Muscle of leg (tissue), 3 donors: ENCODE measurements at regions not wholly inside any gene's neighbourhood (a gene's known extent, or its start where the extent isn't known, plus 50 kb on each side); places are given as distances from the start of the nearest gene placed in this dataset.
A peak's percentile ranks its signal among the peaks of the same experiment; 100 is the strongest.

Source experiments
- DNase-seq: peaks from one replicate; pipeline ENCODE4 v3.0.0; 2013
- H3K27ac ChIP-seq: one replicate; pipeline ENCODE4 v1.5.1; 2013; ENCODE audit warnings: mild to moderate bottlenecking, low read length, control low read depth
- H3K27me3 ChIP-seq: one replicate; pipeline ENCODE4 v1.6.1; 2013; ENCODE audit warnings: low read length; ENCODE audit not compliant: control insufficient read depth, insufficient read depth
- H3K36me3 ChIP-seq: one replicate; pipeline ENCODE4 v1.6.1; 2013; ENCODE audit warnings: low read length; ENCODE audit not compliant: control insufficient read depth, insufficient read depth
- H3K4me1 ChIP-seq: one replicate; pipeline ENCODE4 v1.6.1; 2013; ENCODE audit warnings: low read length; ENCODE audit not compliant: control insufficient read depth, insufficient read depth
- H3K4me3 ChIP-seq: one replicate; pipeline ENCODE4 v1.5.1; 2013; ENCODE audit warnings: low read length, control low read depth
- H3K9me3 ChIP-seq: replicated peaks from 2 replicates; pipeline ENCODE4 v1.6.1; 2013; ENCODE audit warnings: low read depth, low read length; ENCODE audit not compliant: control insufficient read depth
- WGBS: methylation state at CpG from one replicate; pipeline ENCODE4 v1.1.5; 2013; ENCODE audit warnings: missing lambda C conversion rate; ENCODE audit not compliant: insufficient coverage; 5-methylcytosine and 5-hydroxymethylcytosine counted together

DNA sequence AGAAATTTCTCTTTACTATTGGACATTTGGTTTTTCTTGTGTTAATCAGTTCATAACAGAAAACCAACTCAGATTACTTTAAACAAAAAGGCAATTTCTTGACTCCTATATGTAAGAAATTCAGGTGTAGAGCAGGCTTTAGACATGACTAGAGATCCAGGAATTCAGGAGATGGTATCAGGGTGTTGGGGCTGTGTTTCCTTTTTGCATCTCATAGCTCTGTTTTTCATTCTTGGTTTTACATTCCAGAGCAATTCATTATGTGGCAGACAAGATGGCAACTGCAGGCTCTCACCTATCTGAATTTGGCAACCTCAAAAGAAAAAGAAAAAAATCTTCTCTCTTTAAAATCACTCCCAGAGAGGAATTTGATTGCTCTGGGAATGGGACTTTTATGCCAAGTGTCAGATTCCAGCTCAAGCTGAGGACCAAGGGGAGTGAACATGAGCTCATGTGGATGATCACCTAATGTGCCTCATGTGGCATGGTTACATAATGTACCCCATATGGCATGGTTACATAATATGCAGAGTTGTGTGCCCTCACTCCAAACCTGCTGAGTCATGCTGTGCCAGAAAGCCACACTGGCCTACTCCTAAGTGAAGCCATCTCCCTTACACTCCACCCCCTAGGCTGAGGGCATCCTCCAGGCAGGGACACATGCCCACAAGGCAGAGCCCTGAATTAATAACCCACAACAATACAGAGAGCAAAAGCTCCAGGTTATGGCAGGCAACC is 282.7 kb downstream of the MBD2 start:
- Histone ChIP-seq H3K4me3 (no peak overlapping the region), H3K9me3 (peaks cover 21% of the 10 kb centered on the region), H3K36me3 (no peaks in the 10 kb centered on the region), H3K27ac (no peak overlapping the region), H3K27me3 (no peaks in the 10 kb centered on the region), H3K4me1 (no peaks in the 10 kb centered on the region)
- DNase-seq, result no peak

- Histone ChIP-seq H3K27me3 (no peaks in the 10 kb centered on the region), H3K27ac (no peak overlapping the region), H3K36me3 (no peaks in the 10 kb centered on the region), H3K4me1 (no peaks in the 10 kb centered on the region), H3K9me3 (peaks cover 2% of the 10 kb centered on the region), H3K4me3 (no peak overlapping the region)
- DNase-seq, result no peak
- 89% methylated on average over 2 of the region's 3 CpGs for WGBS
These were observed 287.4 kb downstream of the MBD2 start for GRCh38 chr18:53937037-53937436.

- Histone ChIP-seq H3K27ac (no peak overlapping the region), H3K4me3 (no peak overlapping the region), H3K36me3 (no peaks in the 10 kb centered on the region), H3K9me3 (no peaks in the 10 kb centered on the region), H3K4me1 (no peaks in the 10 kb centered on the region), H3K27me3 (no peaks in the 10 kb centered on the region)
- whole genome bisulfite sequencing, result no CpG with 5 or more reads among the region's 2 CpGs
- no peak for DNase-seq
These were observed 288.7 kb downstream of the MBD2 start for GRCh38 chr18:53935803-53936202.

DNA sequence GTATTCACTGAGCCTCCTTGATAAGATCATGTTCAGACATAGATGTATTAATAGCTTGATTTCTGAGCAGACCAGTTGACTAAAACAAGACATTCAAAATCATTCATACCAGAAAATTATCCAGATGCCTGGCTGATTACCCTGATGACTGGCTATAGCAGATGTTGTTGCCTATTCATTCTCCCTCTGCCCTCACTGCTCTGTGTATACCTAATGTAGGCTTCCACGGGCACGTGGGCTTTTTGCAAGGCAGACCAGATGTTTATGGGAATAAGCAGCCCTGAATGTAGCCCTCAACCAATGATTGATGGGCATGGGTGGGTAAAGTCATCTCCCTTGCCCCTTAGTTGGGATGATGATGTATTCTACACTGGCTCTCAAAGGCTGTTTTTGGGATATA is 289.1 kb downstream of the MBD2 start:
- H3K36me3 ChIP-seq, result no peaks in the 10 kb centered on the region
- no peak overlapping the region for H3K27ac ChIP-seq
- DNase-seq, result no peak
- H3K4me3 ChIP-seq, result no peak overlapping the region
- H3K4me1 ChIP-seq, result no peaks in the 10 kb centered on the region
- 100% methylated on average over 1 of the region's 2 CpGs for WGBS
- no peaks in the 10 kb centered on the region for H3K9me3 ChIP-seq
- no peaks in the 10 kb centered on the region for H3K27me3 ChIP-seq

- WGBS, result 92% methylated on average over 21 of the region's 25 CpGs
- Histone ChIP-seq H3K27ac (no peak overlapping the region), H3K4me3 (no peak overlapping the region), H3K4me1 (no peaks in the 10 kb centered on the region), H3K27me3 (no peaks in the 10 kb centered on the region), H3K9me3 (no peaks in the 10 kb centered on the region), H3K36me3 (no peaks in the 10 kb centered on the region)
- DNase-seq, result no peak
These were observed 304.0 kb downstream of the MBD2 start for GRCh38 chr18:53920312-53921075.

DNA sequence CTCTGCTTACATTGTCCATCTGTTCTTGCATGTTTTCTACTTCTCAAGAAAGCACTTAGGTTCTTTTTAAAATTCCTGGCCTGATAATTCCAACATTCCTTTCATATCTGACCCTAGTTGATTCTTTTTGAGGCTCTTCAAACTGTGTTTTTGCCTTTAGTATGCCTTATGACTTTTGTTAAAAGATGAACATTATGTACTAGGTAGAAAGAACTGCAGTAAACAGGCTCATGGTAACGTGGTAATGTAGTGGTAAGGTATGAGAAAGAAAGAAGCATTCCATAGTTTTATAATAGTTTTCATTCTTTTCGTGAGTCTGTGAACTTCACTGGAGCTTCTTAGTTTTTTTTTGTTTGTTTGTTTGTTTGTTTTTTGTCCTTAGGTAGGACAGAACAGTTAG is 306.4 kb downstream of the MBD2 start:
- Histone ChIP-seq H3K27ac (no peak overlapping the region), H3K9me3 (peaks cover 2% of the 10 kb centered on the region), H3K36me3 (no peaks in the 10 kb centered on the region), H3K27me3 (no peaks in the 10 kb centered on the region), H3K4me3 (no peak overlapping the region), H3K4me1 (no peaks in the 10 kb centered on the region)
- no CpG with 5 or more reads among the region's 2 CpGs for WGBS
- DNase-seq, result no peak

DNA sequence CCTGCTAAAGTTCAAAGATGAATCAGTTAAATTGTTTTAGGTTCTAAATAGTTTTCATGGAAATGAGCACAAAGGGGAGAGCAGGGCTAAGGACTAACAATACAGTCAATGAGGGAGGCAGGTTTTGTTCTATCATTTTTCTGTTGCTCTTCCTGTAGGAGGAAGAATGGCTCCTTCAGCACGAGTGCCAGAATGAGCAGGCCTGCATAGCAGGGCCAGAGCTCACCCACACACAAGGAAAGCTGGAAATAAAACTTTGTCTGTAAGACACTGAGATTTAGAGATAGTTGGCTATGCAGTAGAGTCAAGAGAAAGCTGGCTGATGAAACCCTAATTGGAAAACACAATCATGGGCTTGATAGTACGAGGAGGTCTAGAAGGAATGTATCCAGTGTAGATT is 313.3 kb downstream of the MBD2 start:
- WGBS, result no CpG with 5 or more reads among the region's 2 CpGs

DNA sequence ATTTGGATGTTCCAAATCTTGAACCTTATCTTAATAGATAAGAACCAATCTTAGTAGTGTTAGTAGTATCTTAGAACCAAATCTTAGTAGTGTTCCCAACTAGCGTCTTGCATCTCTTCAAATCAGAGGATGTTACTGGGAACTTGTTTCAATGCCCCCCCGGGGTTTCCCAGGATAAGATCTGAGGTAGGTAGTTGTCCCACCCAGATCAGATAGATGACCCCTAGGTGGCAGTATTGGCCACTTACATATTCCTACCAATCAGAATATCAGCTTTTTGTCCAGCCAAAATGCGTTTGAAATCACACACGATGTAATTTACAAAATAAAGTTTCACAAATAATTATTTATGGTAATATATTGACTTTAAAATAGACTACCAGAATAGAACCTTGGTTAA is 314.8 kb downstream of the MBD2 start:
- H3K27ac ChIP-seq, result no peak overlapping the region
- WGBS, result no CpG with 5 or more reads among the region's 4 CpGs
- DNase-seq, result no peak

More for the DNA sequence above, 313.3 kb downstream of the MBD2 start:
- Histone ChIP-seq H3K4me3 (no peak overlapping the region), H3K9me3 (peaks cover 2% of the 10 kb centered on the region), H3K27me3 (no peaks in the 10 kb centered on the region), H3K4me1 (no peaks in the 10 kb centered on the region), H3K36me3 (no peaks in the 10 kb centered on the region), H3K27ac (no peak overlapping the region)
- peak; percentile 4 for DNase-seq

GRCh38 chr18:53907921-53908320 is 316.5 kb downstream of the MBD2 start:
- Histone ChIP-seq H3K27me3 (no peaks in the 10 kb centered on the region), H3K27ac (no peak overlapping the region), H3K9me3 (no peaks in the 10 kb centered on the region), H3K4me3 (no peak overlapping the region), H3K36me3 (no peaks in the 10 kb centered on the region), H3K4me1 (no peaks in the 10 kb centered on the region)
- no peak for DNase-seq

More for the DNA sequence above, 314.8 kb downstream of the MBD2 start:
- H3K4me3 ChIP-seq, result no peak overlapping the region
- H3K4me1 ChIP-seq, result no peaks in the 10 kb centered on the region
- peaks cover 2% of the 10 kb centered on the region for H3K9me3 ChIP-seq
- H3K27me3 ChIP-seq, result no peaks in the 10 kb centered on the region
- no peaks in the 10 kb centered on the region for H3K36me3 ChIP-seq

- no peak overlapping the region for H3K27ac ChIP-seq
- no peaks in the 10 kb centered on the region for H3K9me3 ChIP-seq
- H3K36me3 ChIP-seq, result no peaks in the 10 kb centered on the region
- WGBS, result no CpG with 5 or more reads among the region's 2 CpGs
- no peaks in the 10 kb centered on the region for H3K27me3 ChIP-seq
- H3K4me1 ChIP-seq, result no peaks in the 10 kb centered on the region
- H3K4me3 ChIP-seq, result no peak overlapping the region
- peak; percentile 11 for DNase-seq
These were observed 317.8 kb downstream of the MBD2 start for GRCh38 chr18:53906681-53907080.
